Inflammatory macrophage treated with lipopolysaccharide for 4 hours (primary cell): ENCODE measurements at regions not wholly inside any gene's neighbourhood (a gene's known extent, or its start where the extent isn't known, plus 50 kb on each side); places are given as distances from the start of the nearest gene placed in this dataset.
"Not testable (repeated sequence)": the region's sequence is repeated elsewhere in the genome, so short reads cannot be mapped to it uniquely, and the experiment has no call there.

Experiments
- DNase-seq: peaks from one replicate; pipeline ENCODE4 v3.0.0-alpha.2; 2020

DNA sequence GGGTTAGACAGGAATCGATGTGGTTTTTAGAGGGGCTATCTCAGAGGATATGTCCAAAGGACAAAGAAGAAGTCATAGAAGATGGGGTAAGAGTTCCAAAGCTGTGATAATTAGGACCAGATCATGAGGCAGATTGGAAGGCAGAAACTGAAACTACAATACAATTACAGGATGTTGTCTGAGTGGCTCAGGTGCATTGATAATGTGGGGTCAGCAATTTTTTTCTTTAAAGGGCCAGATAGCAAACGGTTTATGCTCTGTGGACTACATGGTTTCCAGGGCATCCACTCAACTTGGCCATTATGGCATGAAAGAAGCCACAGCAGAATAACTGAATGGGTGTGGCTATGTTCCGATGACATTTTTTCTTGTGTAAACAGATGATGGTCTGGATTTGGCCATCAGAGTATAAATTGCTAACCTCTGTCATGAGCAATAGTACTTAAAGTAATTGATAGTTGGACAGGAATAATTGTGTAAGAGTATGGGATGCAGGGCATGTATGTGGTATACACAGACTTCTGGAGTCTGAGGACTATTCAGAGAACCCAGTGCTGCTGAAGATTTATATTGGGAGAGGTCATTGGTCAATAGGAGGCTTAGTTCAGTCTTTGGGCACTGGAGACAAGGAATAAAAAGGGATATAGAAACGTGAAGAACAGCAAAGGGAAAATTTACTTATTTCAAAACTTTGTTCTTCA lies 198.4 kb upstream of the ADGRL4 start:
- no peak for DNase-seq

DNA sequence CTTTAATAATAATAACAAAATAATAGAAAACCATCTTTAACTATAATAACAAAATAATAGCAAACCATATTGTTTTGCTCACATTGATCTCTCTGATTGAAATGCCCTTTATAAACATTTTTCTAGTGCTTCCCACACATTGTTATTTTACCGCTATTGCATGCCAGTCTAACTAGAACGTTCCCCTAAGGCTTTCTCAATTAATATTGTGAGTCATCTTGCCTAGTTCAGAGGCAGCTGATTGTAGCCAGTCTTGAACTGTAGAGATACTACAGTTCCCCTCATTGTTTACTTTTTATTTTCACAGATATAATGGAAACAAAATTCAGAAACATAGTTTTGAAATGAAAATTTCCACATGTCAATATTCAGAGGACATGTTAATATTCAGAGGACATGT lies 192.3 kb upstream of the ADGRL4 start:
- DNase-seq: no peak

DNA sequence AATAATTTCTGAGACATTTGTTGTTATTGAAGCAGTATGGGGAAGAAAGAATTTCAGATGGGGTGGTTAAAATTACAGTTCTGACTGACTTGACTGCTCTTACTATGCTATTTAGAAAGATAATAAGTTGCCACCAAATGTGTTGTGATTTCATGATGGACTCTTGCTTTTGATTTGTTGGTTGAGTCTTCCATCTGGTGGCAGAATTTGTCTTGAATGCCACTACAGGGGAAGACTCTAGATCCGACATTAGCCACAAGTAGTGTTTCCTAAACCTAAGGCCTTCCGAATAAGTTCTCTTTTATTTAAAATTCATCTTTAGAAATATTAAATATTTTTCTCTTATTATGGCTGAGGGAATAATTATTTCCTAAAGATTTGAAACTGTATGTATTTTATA lies 190.9 kb upstream of the ADGRL4 start:
- DNase-seq: no peak

DNA sequence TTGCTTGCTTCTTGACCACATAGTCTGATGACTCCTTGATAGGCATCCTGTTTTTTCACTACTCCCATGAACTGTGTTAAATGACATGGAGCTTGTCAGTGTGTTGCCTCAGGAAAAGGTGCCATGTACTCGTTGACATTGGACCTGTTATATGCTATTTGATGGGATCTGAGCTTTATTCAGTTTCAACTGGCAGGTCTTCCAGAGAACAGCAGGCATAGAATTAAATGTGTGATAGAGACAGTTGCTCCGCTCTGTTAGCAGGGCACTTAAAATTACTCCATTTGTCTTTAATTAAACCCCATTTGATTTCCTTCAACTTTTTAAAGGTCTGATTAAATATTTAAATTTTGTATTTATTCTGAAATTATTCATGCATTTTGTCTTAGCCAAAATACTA lies 189.7 kb upstream of the ADGRL4 start:
- no peak for DNase-seq

DNA sequence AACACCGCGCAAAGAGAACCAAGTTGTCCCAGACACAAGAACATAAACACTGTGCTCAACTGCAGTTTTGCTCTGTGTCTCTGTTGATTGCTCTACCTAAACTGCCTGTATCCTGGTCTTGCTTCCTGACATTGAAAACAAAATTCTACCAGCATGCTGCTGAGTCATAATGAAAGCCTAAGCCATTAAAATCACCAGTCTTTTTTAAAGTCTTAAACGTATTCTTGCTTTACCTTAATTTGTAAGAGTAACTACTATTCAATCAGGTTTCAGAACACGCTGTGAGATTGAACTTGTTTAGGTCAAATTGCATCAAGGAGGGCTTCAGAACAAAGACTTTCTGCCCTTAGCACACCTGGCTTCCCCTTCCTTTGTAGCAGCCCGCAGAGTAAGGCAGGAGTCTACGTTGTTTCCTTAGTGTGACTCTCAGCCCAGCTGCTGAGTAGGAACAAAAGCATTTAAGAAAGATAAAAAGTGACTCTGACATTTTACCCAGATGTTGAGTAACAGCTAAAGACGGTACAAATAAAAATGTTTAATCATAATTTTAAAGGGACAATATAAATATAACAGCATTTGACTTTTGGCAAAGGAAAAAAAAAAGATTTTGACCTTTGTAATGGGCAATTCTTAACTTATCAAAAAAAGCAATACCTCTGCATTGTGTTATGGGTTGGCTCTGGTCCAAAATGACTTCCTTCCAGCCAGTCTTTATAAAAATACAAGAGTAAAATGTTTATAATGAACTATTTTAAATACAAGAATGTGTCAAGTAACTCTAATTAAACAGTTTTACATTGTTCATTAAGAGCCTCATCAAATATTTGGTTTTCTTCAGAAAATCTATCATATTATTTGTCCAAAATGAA lies 186.9 kb upstream of the ADGRL4 start:
- no peak for DNase-seq

DNA sequence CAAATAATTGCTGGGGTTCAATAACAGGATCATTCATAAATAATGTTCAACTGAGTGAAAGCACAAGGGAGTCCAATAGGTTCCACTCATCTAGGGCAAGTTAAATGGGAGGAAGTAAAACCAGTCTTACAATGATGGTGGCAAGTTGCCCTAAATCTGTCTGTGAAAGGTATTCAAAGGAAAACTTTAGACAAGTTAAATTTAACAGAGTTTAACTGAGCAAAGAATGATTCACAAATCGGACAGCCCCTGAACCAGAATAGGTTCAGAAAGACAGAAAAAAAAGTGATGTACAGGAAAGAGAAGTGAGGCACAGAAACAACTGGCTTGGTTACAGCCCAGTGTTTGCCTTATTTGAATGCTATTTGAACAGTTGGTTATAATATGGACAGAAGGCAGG lies 183.5 kb upstream of the ADGRL4 start:
- no peak for DNase-seq

DNA sequence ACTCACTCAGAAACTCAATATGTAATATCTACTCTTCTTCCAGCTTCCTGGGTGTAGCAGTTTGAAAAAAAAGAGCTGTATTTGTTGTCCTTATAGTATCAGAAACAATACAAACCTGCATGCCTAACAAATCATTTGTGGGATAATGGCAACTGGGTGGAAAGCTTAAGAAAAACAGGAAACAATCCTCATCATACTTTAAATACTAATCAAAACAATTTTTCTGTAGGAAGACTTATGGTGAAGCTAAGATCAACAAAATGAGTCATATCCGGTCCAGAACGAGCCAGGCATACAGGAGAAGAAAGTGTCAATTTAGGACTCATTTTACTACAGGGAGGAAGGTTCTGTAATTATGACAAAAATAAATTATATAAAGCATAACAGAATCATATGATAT lies 181.8 kb upstream of the ADGRL4 start:
- DNase-seq: no peak

DNA sequence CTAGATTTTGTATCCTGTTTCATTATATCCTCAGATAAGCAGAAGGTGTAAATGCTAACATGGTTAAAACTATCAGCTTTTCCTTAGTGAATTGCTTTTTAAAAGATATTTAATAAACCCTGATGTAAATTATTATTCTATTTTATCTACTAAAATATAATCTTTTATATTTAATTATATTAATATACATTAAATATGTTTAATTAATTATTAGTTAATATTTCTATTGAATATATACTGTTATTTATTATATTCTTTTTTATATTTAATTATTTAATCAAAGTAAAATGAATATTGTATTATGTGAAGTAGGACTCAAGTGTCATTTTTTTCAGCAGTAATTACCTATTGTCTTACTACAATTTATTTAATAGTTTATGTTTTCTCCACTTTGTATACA lies 179.7 kb upstream of the ADGRL4 start:
- no peak for DNase-seq

DNA sequence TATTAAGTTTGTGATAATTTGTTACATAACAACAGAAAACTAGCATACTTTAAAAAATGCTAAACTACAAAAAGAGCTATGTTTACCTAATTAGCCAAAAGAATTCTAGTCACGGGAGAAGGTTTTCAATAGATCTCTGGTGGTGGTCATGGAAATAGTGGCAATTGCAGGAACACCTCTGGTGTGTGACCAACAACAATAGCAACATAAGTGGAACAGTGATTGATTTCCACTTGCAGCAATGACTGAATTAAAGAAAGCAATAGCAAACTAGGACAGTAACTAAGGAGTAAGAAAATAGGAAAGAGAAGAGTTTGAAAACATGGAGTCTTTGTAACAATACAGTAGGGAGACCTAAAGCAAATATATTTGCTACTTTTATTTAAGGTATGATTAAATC lies 171.3 kb upstream of the ADGRL4 start:
- DNase-seq: no peak

DNA sequence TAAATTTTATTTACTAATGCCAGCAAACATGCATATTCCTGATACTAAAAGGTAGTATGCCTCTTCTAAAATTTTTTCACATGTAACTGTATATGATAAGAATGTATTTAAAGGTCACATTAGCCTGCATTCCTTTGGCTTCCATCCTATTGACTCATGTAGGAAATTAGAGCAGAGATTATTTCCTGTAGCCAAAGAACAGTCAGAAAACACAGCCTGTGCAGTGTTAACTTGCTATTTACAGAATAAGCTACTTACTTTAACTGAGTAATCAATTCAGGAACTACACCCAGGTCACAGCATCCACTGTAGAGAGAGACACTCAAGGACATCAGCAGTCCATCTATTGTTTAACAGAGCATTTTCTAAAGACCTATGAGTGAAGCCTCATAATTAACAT lies 154.5 kb upstream of the ADGRL4 start:
- no peak for DNase-seq

DNA sequence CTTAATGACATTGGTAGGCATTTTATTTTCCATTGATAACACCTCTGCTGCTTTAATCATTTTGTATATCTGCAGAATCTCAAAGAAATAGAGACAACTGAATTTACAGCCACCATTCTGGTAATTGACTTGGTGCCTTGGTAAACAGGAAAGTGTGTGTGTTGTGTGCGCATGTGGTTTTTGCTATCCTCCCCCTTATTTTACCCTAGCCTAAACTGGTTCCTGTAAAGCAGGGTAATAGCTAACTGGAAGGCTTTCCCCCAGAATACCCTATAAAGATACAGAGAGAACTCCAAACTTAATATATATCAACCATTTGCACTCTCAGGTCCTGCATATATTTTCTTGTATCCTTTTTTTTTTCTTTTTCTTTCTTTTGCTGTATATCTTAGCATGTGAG lies 149.5 kb upstream of the ADGRL4 start:
- no peak for DNase-seq

DNA sequence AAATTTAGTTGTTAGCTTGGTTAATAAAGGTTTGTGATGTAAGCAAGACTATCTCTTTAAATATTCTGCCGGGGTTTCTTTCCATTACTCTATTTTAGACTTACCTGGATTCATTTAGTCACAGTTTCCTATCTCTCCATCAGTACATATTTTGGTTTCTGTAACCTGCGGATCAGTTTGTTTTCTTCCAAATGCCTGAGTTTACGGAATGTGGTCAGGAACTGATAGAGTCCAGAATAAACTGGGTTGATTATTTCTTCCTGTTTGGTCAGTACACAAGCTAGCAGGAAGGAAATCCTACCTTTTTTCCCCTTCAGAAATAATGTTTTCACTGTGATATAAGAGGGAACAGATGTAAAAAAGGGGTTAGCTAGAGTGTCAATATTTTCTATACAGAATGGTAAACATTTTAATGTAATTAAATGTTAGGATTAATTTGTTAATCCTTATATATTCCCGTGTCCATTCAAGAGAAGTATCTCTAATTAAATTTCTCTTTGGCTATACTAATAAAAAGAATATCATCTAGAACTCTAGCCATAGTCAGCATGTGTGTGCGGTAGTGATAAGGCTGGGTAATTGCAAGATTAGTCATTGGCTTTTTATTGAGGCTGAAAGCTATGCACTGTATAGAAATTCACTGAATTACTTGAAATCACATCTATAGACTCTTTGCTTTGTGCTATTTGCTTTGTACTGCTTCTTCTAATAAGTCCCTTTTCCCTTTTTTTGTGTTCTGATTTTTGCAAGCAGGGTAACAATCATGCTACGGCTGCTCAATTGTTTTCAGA lies 144.7 kb upstream of the ADGRL4 start:
- DNase-seq: no peak

DNA sequence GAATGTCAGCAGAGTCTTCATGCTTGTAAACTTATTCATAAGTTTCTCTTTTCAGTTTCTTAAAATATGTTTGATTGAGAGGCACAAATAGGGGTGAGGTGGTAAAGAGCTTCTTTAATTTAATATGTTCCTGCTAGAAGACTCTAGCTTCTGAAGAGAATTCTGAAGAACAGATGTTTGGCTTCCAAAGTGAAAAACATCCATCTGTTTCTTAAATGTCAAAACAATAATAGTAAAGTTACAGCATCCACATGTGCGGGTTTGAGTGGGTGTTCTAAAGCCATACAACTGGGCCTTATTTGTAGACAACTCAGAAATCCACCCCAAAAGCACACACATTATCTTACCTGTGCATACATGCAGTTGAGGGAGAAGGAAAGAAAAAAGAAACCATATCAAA lies 144.0 kb upstream of the ADGRL4 start:
- no peak for DNase-seq

DNA sequence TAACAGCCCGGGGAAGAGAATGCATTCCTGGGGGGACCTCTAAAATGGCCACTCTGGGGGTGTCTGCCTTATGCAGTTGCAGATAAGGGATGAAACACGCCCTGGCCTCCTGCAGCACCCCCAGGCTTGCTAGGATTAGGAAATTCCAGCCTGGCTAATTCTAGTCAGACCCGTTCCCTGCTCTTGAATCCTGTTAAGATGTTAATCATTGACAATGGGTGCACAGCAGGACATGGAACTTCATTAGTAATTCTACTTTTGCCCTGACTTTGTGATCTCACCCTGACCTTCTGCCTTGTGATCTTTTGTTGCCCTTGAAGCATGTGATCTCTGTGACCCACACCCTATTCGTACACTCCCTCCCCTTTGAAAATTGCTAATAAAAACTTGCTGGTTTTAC lies 131.7 kb upstream of the ADGRL4 start:
- not testable (repeated sequence) for DNase-seq

DNA sequence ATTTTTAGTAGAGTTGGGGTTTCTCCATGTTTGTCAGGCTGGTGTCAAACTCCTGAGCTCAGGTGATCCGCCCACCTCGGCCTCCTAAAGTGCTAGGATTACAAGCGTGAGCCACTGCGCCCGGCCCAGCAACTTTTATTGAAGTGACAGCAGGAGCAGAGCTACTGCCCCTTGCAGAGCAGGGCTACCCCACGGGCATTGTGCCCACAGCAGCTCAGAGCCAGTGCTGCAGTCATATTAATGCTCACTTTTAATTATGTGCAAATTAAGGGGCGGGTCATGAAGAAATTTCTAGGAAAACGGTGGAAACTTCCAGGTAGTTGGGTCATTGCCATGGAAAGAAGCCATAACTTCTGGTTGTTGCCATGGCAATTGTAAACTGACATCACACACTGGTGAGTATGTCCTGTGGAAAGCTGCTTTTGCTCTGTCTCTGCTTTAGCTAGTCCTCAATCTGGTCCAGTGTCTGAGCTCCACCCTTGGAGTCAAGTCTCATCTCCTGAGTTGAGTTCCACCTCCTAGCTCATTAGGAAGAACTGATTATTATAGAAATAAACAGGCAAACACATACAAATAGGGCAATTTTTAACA lies 127.3 kb upstream of the ADGRL4 start:
- no peak for DNase-seq

DNA sequence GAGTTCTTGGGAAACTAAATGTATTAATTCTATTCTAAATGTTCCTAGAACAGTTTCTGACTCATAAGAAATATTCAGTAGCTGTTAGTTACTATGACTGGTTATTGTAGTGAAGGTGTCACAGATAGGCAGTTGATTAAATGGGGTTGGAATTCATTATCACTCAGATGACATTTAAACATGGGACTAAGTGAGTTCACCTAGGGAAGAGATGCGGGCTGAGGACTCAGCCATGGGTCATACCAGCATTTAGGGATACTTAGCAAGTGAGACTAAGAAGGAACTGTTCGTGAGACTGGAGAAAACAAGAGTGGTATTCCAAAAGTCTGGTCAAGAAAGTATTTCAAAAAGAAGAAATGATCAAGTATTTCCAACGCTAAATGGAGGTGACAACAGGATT lies 125.1 kb upstream of the ADGRL4 start:
- DNase-seq: no peak

DNA sequence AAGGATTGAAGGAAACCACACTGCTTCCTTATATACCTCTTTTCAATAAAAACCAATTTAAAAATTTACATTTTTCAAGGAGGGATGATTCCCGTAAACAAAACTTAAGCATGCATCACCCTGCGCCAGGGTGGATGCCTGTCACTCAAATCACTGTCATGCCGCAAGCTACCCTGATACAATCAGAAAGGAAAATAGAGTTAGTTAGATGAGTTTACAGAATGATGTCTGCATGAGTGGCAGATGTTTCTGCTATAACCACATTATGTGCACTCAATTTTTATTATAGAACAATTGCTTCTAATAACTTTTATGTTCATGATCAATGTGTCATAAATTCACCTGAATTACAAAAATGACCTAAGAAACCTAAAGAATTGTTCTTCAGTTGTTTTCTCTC lies 123.4 kb upstream of the ADGRL4 start:
- no peak for DNase-seq

DNA sequence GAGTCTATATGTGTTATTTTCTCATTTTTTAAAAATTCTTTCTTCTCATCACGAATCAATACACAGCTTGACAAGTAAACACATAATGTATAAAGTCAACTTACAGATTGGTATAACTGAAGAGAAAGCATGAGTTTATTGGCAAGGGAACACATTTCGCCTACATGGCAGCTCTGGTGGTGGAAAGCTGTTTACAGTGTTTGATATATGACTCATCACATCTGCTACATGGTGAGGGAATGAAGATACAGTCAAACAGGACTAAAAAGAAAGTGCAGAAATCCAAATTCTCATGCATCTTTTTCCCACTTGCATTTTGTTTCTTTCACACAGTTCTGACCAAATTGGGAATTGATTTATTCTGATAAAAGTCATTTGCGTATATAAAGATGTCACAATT lies 122.2 kb upstream of the ADGRL4 start:
- no peak for DNase-seq

DNA sequence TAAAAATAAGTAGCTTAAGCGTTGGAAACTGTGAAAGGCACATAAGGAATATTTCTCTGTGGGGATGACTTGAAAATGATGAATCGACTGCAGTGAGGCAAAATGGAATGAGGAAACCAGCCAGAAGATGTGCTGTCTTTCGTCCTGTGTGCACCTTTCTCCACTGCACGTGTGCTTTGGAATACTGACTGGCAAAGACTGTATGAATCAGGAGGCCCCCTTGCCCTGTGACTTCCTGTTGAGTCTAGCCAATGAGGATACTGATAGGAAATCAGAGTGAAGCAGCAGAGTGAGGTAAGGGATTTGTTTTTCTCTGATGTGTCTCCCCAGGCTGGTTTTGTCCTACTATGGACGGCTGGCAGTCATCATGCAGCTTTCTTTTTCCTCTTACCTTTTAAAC lies 118.2 kb upstream of the ADGRL4 start:
- DNase-seq: no peak

DNA sequence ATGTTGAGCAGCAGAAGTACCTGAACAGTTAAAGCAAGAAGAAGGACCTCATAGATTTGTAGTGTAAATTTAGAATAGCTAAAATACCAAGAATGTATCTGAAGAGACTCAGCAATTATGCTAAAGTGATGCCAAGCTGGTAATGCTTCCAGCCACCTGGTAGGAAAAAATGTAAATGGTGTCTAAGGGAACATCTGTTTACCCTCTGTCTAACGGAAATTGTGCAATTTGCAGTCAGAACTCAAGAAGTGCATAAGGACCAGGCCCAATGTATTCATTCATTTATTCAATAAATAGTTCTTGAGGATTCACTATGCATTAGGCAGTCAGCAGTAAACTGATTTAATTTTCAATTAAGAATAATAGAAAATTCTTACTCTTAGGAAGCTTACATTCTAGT lies 116.0 kb upstream of the ADGRL4 start:
- DNase-seq: no peak

DNA sequence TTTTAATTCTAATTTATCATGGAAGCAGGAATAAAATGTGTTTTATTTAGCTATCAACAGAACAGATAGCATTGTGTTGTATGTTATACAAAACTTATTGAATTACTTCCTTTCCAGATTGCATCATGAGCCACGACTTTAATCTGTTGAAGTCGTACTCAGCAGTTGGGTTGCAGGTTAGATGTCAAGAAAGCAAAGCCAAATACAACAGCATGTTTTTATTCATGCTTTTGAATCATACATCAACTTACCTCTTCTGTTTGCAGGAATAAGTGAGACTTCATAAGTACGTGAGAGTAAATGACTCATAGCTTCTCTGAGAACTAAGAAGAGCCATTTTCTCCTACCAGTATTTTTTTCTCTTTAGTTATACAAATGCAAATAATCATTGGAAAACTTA lies 110.8 kb upstream of the ADGRL4 start:
- DNase-seq: no peak

DNA sequence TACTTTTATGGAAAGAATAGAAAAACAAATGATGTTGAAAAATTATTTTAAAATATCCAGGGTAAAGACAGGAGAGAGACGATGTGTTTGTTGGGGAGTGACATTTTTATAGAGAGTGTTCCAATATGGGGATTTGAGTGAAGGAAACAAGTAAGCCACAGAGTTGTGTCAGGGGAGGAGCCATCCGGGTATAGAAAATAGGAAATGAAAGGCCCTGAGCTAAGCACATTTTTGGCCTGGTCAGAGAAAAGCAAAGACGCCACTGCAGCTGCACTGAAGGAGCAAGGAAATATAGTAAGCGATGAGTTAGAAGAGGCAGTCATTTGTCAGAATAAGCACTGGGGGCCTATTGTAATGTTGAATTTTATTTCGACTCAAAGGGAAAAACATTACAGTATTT lies 107.3 kb upstream of the ADGRL4 start:
- no peak for DNase-seq

DNA sequence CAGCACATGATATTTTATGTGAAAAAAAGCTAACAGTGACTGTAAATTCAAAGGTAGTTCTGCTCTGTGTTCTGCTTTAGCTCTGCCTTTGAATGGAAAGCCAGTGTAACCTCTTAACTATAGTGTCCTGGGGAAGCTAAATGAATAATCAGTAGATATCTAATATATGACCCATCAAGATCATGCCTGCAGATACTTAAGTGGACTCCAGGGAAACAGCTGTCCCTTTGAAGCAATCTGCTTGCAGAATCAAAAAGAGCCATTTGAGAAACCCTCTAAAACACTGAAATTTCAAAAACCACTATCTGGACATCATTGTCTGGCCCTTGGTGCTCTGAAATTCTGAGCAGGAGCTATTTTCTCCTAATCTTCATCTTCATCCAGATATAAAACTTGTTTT lies 104.2 kb upstream of the ADGRL4 start:
- no peak for DNase-seq

DNA sequence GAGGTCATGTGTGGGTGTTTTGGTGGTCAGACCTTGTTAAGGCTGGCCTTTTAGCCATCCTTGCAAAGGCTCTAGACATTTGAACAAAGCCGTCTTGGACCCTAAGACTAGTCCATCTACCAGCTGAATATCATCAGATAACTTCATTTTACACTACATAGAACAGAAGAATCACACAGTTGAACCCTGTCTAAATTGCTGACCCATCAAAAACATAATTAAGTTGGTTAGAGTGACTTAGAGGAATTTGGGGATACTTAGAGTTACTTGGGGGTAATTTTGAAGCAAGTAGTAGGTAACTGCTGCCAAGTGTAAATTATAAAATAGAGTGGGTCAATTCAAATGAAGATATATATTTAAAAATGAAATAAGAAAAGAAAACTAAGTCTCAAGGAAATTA lies 102.9 kb upstream of the ADGRL4 start:
- no peak for DNase-seq
